HG02938 (cell line): ENCODE measurements at regions not wholly inside any gene's neighbourhood (a gene's known extent, or its start where the extent isn't known, plus 50 kb on each side); places are given as distances from the start of the nearest gene placed in this dataset.

Experiments
- ATAC-seq: cut with Tn5 transposase; IDR thresholded peaks from one replicate; pipeline ENCODE4 v1.9.1; 2021; ENCODE audit warnings: mild to moderate bottlenecking, moderate library complexity; ENCODE audit not compliant: unreplicated experiment

- ATAC-seq: no peak
Observed at GRCh38 chr11:134677397-134677822, 265.4 kb upstream of the B3GAT1 start.

DNA sequence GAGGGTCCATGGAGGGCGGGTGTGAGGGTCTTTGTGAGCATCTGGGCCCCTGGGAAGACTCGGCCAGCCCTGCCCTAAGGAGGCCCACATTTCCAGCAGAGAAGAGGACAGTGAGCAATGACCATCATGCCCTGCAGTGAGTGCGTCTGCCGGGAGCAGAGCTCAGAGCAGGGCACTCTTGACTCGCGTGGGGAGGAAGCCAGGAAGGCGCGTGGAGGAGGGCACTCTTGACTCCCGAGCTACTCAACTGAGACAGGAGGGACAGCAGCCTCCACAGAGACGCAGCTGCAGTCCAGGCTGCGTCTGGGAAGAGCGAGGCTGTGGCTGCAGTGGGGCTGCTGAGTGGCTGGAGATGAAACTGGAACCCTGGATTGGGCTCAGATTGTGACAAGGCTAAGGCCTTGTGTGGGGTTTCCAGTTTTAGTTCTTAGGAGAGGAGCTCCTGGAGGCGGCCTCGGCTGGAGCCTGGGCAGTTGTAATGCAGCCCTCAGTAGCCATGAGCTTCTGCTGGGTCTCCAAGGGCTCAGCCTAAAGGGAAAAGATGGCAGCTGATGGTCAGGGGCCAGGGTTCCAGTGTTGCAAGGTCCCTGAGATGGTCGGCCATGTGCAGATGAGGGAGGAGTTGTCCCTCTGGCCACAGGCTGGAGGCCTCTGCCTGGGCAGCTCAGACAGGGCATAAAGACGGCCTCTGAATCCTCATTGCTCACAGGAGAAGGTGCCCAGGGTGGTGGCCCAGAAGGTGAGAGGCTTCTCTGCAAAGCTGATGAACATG is 264.7 kb upstream of the B3GAT1 start:
- no peak for ATAC-seq

GRCh38 chr11:134675983-134676382 is 263.9 kb upstream of the B3GAT1 start:
- ATAC-seq: no peak

- ATAC-seq: no peak
Observed at GRCh38 chr11:134674974-134675373, 262.9 kb upstream of the B3GAT1 start.

DNA sequence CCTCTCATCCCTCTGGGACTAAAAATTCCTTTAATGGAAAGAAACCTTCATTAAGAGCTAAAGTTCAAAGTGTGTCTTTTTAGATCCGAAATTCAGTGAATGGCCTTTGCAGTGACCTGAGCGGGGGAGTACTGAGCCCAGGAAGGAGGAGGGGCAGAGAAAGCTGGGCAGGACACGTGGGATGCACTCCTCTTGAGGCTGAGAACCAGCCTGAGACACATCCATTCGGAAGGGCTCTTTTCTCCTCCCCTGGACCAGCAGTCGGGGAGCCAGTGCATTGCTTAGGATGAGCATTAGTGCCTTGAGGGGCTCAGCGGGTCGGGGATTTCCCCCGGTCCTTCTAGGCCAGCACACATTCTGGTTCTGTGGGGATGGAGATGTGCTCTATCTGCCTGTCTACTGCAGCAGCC is 258.9 kb upstream of the B3GAT1 start:
- no peak for ATAC-seq

GRCh38 chr11:134670247-134670782 is 258.3 kb upstream of the B3GAT1 start:
- ATAC-seq: no peak

DNA sequence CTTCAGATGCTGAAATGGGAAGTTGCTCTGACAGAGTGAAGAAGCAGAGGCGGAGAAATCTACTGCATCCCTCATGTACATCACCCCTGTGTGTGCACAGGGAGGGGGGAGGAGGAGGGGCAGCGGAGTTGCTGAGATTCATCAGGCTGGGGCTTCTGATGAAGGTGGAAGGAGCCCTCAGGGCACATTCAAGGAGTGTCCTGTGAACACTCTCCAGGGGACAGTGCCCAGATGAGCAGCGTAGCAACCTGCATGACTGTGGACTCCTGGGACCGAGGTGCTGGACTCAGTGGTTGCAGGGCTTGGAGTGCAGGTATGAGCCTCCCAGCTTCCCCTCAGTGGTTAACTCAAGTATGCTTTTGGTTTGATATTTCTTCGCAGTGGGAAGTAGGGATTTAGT is 257.8 kb upstream of the B3GAT1 start:
- no peak for ATAC-seq

- no peak for ATAC-seq
Observed at GRCh38 chr11:134668796-134669195, 256.8 kb upstream of the B3GAT1 start.

GRCh38 chr11:134668076-134668475 is 256.0 kb upstream of the B3GAT1 start:
- ATAC-seq: no peak

DNA sequence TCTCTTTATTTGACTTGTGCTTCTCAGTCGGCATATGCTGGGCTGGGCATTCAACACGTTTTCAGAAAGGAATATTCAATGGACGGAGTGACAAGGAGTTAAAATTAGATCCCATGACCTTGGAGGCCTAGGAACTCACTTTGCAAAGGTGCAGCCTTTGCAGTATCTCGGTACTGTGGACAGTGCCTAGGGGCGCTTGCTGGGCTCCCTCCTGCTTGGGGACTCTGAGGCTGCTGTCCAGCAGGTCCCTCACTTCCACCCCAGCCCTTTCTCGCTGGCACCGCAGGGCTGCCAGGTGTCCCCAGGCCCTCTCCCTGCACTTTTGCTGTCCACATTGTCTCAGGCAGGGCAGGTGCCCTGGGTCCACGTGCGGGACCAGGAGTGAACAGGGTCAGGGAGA is 255.5 kb upstream of the B3GAT1 start:
- no peak for ATAC-seq

DNA sequence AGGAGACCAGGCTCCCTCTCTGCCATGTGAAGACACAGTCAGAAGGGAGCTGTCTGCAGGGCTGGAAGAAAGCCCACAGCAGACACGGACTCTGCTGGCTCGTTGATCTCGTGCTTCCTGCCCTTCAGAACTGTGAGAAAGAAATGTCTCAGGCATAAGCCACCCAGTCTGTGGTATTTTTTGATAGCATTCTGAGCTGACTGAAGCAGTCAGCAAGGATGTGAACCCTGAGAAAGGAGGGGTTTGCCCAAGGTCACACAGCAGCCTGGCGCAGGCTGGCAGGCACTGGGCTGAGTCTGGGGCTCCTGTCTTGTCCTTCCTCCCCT is 255.1 kb upstream of the B3GAT1 start:
- no peak for ATAC-seq

GRCh38 chr11:134666273-134667174 is 254.5 kb upstream of the B3GAT1 start:
- ATAC-seq: no peak

DNA sequence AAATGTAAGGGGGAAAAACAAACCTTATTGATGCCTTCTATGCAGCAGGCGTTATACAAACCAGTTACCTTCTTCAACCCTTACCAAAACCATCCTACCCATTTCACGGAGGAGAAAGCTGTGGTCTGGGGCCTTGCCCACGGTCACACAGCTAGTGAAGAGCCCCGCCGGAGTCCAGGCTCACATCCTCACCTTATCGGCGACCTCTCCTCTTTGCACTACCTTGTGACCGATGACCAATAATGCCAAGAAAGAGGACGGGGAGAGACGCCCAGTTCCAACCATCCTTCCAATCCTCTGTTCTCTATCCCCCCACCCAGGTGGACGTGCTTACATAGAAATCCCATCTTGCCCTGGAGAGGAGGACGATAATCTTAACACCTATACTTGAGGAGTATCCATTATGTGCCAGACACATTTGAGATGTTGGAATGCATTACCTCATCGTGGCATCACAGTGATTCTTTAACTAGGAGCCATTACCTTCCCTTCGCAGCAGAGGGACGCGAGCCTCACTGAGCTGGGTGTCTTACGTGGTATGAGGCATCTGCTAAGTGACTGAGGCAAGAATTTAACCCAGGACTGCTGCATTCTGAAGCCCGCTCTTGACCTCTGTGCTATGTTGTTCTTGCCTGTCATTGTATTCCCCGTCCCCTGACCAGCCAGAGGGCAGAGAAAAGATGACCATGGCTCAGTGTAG is 253.7 kb upstream of the B3GAT1 start:
- no peak for ATAC-seq

DNA sequence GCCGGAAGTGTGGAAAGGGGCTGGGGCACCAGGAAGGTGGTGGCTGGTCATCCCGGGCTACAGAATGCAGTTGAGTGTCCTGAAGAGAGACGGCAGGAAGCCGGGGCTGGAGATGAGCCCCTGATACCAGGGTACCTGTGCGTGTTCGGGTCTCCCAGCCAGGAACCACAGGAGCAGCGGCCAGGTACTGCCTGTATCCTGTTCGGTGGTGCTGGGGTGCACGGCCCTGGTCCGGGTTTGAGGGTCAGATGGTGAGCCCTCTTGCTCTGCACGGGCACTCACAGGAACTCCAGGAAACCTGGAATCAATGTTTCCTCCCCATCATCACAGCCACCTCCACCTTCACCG is 253.1 kb upstream of the B3GAT1 start:
- no peak for ATAC-seq

DNA sequence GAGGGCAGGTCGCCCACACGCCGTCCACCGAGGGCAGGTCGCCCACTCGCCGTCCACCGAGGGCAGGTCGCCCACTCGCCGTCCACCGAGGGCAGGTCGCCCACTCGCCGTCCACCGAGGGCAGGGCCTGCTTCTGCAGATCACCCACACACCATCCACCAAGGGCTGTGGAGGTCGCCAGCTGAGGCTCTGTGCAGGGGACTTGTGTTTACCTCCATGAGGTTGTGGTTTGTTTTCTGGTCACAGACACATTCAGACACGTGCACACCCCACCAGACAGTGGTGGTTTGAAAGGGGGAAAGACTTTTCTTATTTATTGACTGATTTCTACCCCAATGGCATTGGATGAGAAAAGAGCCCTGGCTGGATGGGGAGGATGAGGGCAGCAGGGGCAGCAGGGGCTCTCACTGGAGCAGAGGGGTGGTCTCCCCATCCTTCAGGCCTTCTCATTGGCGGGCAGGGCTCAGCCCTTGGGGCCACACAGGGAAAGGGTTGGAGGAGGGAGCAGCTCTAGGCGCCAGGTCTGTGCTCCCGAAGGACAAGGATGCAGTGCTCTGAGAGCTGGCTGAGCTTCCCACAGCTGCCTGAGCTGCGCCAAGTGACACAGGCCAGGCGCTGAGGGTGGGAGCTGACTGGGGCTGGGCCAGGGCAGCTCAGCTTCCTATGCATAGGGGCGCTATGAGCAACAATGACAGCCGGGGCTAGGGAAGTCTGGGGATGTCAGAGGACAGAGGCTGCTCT is 252.6 kb upstream of the B3GAT1 start:
- ATAC-seq: no peak

DNA sequence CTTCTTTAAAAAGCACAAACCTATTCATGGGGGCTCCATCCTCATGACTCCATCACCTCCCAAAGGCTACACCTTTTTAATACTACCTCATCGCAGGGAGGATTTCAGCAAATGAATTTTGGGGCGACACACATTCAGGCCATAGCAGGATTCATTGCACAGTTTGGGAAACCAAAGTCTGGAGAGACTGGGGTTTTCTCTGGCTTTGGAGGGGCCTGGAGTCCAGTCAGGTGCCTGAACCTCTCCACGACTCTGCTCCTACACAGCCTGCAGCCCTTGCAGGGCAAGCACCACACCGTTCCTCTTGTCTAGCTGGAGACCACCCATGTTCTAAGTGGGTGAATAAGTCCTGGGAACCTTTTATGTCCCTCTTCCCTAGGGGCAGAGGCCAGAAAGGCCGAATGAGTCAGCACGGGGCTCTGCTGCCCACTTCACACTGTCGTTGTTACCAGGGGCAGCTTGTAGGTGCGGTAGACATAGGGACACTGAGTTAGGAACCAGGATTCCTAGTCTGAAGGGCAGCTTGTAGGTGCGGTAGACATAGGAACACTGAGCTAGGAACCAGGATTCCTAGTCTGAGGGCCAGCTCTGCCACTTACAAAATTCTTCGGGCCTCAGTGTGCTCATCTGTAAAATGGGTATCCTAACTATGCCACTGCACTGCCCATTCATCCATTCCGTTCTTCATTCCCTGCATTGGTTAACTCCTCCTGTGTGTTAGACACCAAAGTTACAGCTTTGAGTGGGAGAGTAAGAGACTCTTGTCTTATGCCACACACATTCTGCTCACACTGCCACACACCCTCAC is 251.7 kb upstream of the B3GAT1 start:
- ATAC-seq: no peak

DNA sequence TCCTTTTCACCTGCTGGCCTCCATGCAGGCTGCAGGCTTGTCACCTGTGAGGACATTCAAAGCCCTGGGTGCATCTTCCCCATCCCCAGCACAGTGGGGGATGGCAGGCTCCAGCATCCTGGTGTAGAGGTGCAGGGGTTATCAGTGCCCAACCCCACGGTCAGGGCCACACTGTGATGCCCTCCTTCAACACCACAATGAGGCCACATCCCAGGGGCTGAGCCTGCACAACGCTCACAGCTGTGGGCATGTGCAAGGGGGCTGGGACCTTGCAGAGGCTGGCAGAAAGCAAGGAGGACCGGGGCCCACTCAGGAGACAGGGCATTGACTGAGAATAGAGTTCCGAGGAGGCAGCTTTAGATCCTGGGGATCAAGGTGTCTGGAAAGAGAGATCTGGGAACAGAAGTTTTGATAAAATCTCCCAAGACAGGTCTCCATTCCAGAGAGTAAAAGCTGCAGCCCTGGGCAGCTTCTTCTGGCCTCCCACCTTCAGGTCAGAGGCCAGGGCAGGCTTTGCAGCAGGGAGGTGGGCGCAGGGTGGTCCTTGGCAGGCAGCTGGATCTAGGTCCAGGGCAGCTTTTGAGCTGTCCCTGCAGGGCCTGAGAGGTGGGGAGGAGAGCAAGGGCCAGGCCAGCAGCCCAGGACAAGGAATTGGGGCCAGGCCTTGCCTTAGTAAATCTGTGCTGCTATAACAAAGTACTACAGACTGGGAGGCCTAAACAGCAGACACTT is 250.8 kb upstream of the B3GAT1 start:
- ATAC-seq: no peak

DNA sequence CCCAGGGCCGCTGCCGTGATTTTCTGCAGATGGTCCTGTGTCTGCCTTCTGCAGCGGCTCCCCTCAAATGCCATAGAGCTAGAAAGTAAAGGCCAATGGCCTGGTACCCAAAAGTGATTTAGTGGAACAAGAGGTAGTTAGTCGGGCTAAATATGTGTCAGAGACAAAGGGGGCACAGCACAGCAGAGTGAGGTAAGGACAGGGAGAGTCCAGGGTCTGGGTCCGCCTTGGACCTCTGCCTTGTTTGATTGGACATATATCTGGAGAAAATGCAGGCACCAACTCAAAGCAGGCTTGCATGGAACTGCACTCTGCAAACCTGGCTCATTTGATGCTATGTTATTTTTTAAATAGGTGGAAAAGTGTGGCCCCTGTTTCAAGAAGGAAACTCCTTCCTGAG is 249.6 kb upstream of the B3GAT1 start:
- ATAC-seq: no peak

- no peak for ATAC-seq
Observed at GRCh38 chr11:134660416-134660815, 248.4 kb upstream of the B3GAT1 start.
